ENCODE measurements at regions not wholly inside any gene's neighbourhood (a gene's known extent, or its start where the extent isn't known, plus 50 kb on each side); places are given as distances from the start of the nearest gene placed in this dataset.

- Histone ChIP-seq H3K9me3 (ENCODE audit: control insufficient read depth, insufficient read depth, low read depth, low read length) (no peaks in the 10 kb centered on the region), H3K4me2 (ENCODE audit: extremely low read depth, insufficient read depth, low read length) (no peak overlapping the region), H3K79me2 (ENCODE audit: control insufficient read depth, insufficient read depth, low read length) (no peaks in the 10 kb centered on the region), H4K20me1 (ENCODE audit: control insufficient read depth, extremely low read depth, insufficient read depth, low read length) (no peaks in the 10 kb centered on the region), H3K27me3 (ENCODE audit: control insufficient read depth, insufficient read depth, low read length) (no peaks in the 10 kb centered on the region), H3K4me1 (ENCODE audit: control insufficient read depth, extremely low read depth, insufficient read depth, low read length) (no peaks in the 10 kb centered on the region), H2AFZ (ENCODE audit: low read length) (no peak overlapping the region), H3K36me3 (ENCODE audit: control insufficient read depth, insufficient read depth, low read length) (no peaks in the 10 kb centered on the region), H3K4me3 (replicated peaks in 1 of 4; ENCODE audit: control extremely low read depth in 1 of 4, insufficient read depth in 1 of 4, low read depth in 3 of 4, low read length in 4 of 4) (no peak overlapping the region), H3K27ac (ENCODE audit: insufficient read depth, low read length) (no peak overlapping the region), H3K9ac (ENCODE audit: insufficient read depth, low read length) (no peak overlapping the region)
- DNase-seq (ENCODE audit: low read depth in 2 of 2) = no peak
- no peak for TF ChIP-seq EZH2 (IDR thresholded peaks at IDR 0.05; ENCODE audit: low read length, missing control alignments)
- TF ChIP-seq, protein P1, sequence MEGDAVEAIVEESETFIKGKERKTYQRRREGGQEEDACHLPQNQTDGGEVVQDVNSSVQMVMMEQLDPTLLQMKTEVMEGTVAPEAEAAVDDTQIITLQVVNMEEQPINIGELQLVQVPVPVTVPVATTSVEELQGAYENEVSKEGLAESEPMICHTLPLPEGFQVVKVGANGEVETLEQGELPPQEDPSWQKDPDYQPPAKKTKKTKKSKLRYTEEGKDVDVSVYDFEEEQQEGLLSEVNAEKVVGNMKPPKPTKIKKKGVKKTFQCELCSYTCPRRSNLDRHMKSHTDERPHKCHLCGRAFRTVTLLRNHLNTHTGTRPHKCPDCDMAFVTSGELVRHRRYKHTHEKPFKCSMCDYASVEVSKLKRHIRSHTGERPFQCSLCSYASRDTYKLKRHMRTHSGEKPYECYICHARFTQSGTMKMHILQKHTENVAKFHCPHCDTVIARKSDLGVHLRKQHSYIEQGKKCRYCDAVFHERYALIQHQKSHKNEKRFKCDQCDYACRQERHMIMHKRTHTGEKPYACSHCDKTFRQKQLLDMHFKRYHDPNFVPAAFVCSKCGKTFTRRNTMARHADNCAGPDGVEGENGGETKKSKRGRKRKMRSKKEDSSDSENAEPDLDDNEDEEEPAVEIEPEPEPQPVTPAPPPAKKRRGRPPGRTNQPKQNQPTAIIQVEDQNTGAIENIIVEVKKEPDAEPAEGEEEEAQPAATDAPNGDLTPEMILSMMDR (conservative IDR thresholded peaks at IDR 0.05 in 1 of 2, IDR thresholded peaks at IDR 0.05 in 1 of 2; ENCODE audit: low read depth in 1 of 2, low read length in 2 of 2) = no peak
These were observed 203.9 kb upstream of the SAMSN1 start for GRCh38 chr21:14750041-14750440.

- no peaks in the 10 kb centered on the region for H3K27me3 ChIP-seq (ENCODE audit: control insufficient read depth, insufficient read depth, low read length)
- no peak overlapping the region for H3K4me3 ChIP-seq (replicated peaks in 1 of 4; ENCODE audit: control extremely low read depth in 1 of 4, insufficient read depth in 1 of 4, low read depth in 3 of 4, low read length in 4 of 4)
- H3K9ac ChIP-seq (ENCODE audit: insufficient read depth, low read length) = no peak overlapping the region
- H3K36me3 ChIP-seq (ENCODE audit: control insufficient read depth, insufficient read depth, low read length) = no peaks in the 10 kb centered on the region
- TF ChIP-seq, protein P1 (conservative IDR thresholded peaks at IDR 0.05 in 1 of 2, IDR thresholded peaks at IDR 0.05 in 1 of 2; ENCODE audit: low read depth in 1 of 2, low read length in 2 of 2) = no peak
- TF ChIP-seq EZH2 (IDR thresholded peaks at IDR 0.05; ENCODE audit: low read length, missing control alignments) = no peak
- no peak overlapping the region for H3K27ac ChIP-seq (ENCODE audit: insufficient read depth, low read length)
- H3K4me2 ChIP-seq (ENCODE audit: extremely low read depth, insufficient read depth, low read length) = no peak overlapping the region
- DNase-seq (ENCODE audit: low read depth in 2 of 2) = no peak
- H3K4me1 ChIP-seq (ENCODE audit: control insufficient read depth, extremely low read depth, insufficient read depth, low read length) = no peaks in the 10 kb centered on the region
- no peak overlapping the region for H2AFZ ChIP-seq (ENCODE audit: low read length)
- H4K20me1 ChIP-seq (ENCODE audit: control insufficient read depth, extremely low read depth, insufficient read depth, low read length) = no peaks in the 10 kb centered on the region
- H3K79me2 ChIP-seq (ENCODE audit: control insufficient read depth, insufficient read depth, low read length) = no peaks in the 10 kb centered on the region
- H3K9me3 ChIP-seq (ENCODE audit: control insufficient read depth, insufficient read depth, low read depth, low read length) = no peaks in the 10 kb centered on the region
These were observed 202.5 kb upstream of the SAMSN1 start for GRCh38 chr21:14748662-14749061.

GRCh38 chr21:14744368-14744767, 198.3 kb upstream of the SAMSN1 start:
- H3K36me3 ChIP-seq (ENCODE audit: control insufficient read depth, insufficient read depth, low read length) = no peaks in the 10 kb centered on the region
- H3K4me1 ChIP-seq (ENCODE audit: control insufficient read depth, extremely low read depth, insufficient read depth, low read length) = no peaks in the 10 kb centered on the region
- H2AFZ ChIP-seq (ENCODE audit: low read length) = no peak overlapping the region
- no peak overlapping the region for H3K4me2 ChIP-seq (ENCODE audit: extremely low read depth, insufficient read depth, low read length)
- H3K27ac ChIP-seq (ENCODE audit: insufficient read depth, low read length) = no peak overlapping the region
- no peaks in the 10 kb centered on the region for H3K9me3 ChIP-seq (ENCODE audit: control insufficient read depth, insufficient read depth, low read depth, low read length)
- no peak overlapping the region for H3K9ac ChIP-seq (ENCODE audit: insufficient read depth, low read length)
- H4K20me1 ChIP-seq (ENCODE audit: control insufficient read depth, extremely low read depth, insufficient read depth, low read length) = no peaks in the 10 kb centered on the region
- DNase-seq (ENCODE audit: low read depth in 2 of 2) = no peak
- no peak overlapping the region for H3K4me3 ChIP-seq (replicated peaks in 1 of 4; ENCODE audit: control extremely low read depth in 1 of 4, insufficient read depth in 1 of 4, low read depth in 3 of 4, low read length in 4 of 4)
- TF ChIP-seq, protein P1 (conservative IDR thresholded peaks at IDR 0.05 in 1 of 2, IDR thresholded peaks at IDR 0.05 in 1 of 2; ENCODE audit: low read depth in 1 of 2, low read length in 2 of 2) = no peak
- no peak for TF ChIP-seq EZH2 (IDR thresholded peaks at IDR 0.05; ENCODE audit: low read length, missing control alignments)
- H3K27me3 ChIP-seq (ENCODE audit: control insufficient read depth, insufficient read depth, low read length) = no peaks in the 10 kb centered on the region
- H3K79me2 ChIP-seq (ENCODE audit: control insufficient read depth, insufficient read depth, low read length) = no peaks in the 10 kb centered on the region

Data from fibroblast of lung (primary cell).